ENCODE measurements at regions not wholly inside any gene's neighbourhood (a gene's known extent, or its start where the extent isn't known, plus 50 kb on each side); places are given as distances from the start of the nearest gene placed in this dataset.

GRCh38 chr16:62602790-62603189, 566.6 kb upstream of the CDH8 start:
- H3K9ac ChIP-seq (ENCODE audit: low read length): no peak overlapping the region
- no peaks in the 10 kb centered on the region for H3F3A ChIP-seq (ENCODE audit: insufficient read depth, low read length)
- H3K9me3 ChIP-seq (replicated peaks; ENCODE audit: insufficient read depth, low read length): no peaks in the 10 kb centered on the region
- no peak overlapping the region for H3K4me2 ChIP-seq (ENCODE audit: low read depth, low read length)
- H3K4me3 ChIP-seq (ENCODE audit: low read length): no peak overlapping the region
- DNase-seq: no peak
- no peaks in the 10 kb centered on the region for H3K4me1 ChIP-seq (ENCODE audit: low read length)
- H3K27me3 ChIP-seq (replicated peaks; ENCODE audit: insufficient read depth, low read length): no peaks in the 10 kb centered on the region
- H3K9me2 ChIP-seq (replicated peaks; ENCODE audit: insufficient read depth, low read length): no peaks in the 10 kb centered on the region
- no peaks in the 10 kb centered on the region for H3K36me3 ChIP-seq (replicated peaks; ENCODE audit: insufficient read depth, low read length)
- TF ChIP-seq EZH2 (optimal IDR thresholded peaks at IDR 0.05; ENCODE audit: low read depth, low read length) (no peak), CTCF (IDR thresholded peaks at IDR 0.05; ENCODE audit: low read length) (no peak), EZH2phosphoT487 (IDR thresholded peaks at IDR 0.05; ENCODE audit: low read length) (no peak)
- H3K79me2 ChIP-seq (ENCODE audit: low read length): no peaks in the 10 kb centered on the region
- H4K20me1 ChIP-seq (ENCODE audit: insufficient read depth, low read length): no peaks in the 10 kb centered on the region
- no peak overlapping the region for H2AFZ ChIP-seq (ENCODE audit: low read length)
- H3K27ac ChIP-seq (ENCODE audit: low read length): no peak overlapping the region

GRCh38 chr16:62597875-62598274, 561.6 kb upstream of the CDH8 start:
- no peak for DNase-seq
- Histone ChIP-seq H3K9me3 (replicated peaks; ENCODE audit: insufficient read depth, low read length) (no peaks in the 10 kb centered on the region), H3K9me2 (replicated peaks; ENCODE audit: insufficient read depth, low read length) (no peaks in the 10 kb centered on the region), H4K20me1 (ENCODE audit: insufficient read depth, low read length) (no peaks in the 10 kb centered on the region), H3K4me1 (ENCODE audit: low read length) (no peaks in the 10 kb centered on the region), H3K4me2 (ENCODE audit: low read depth, low read length) (no peak overlapping the region), H2AFZ (ENCODE audit: low read length) (no peak overlapping the region), H3K27me3 (replicated peaks; ENCODE audit: insufficient read depth, low read length) (no peaks in the 10 kb centered on the region), H3K36me3 (replicated peaks; ENCODE audit: insufficient read depth, low read length) (no peaks in the 10 kb centered on the region), H3K9ac (ENCODE audit: low read length) (no peak overlapping the region), H3K27ac (ENCODE audit: low read length) (no peak overlapping the region), H3F3A (ENCODE audit: insufficient read depth, low read length) (no peaks in the 10 kb centered on the region), H3K79me2 (ENCODE audit: low read length) (no peaks in the 10 kb centered on the region), H3K4me3 (ENCODE audit: low read length) (no peak overlapping the region)
- TF ChIP-seq CTCF (IDR thresholded peaks at IDR 0.05; ENCODE audit: low read length) (no peak), EZH2 (optimal IDR thresholded peaks at IDR 0.05; ENCODE audit: low read depth, low read length) (no peak), EZH2phosphoT487 (IDR thresholded peaks at IDR 0.05; ENCODE audit: low read length) (no peak)

GRCh38 chr16:62596584-62596983, 560.3 kb upstream of the CDH8 start:
- TF ChIP-seq EZH2phosphoT487 (IDR thresholded peaks at IDR 0.05; ENCODE audit: low read length): no peak
- TF ChIP-seq CTCF (IDR thresholded peaks at IDR 0.05; ENCODE audit: low read length): no peak
- no peak for TF ChIP-seq EZH2 (optimal IDR thresholded peaks at IDR 0.05; ENCODE audit: low read depth, low read length)
- H3K79me2 ChIP-seq (ENCODE audit: low read length): no peaks in the 10 kb centered on the region
- H3K9me3 ChIP-seq (replicated peaks; ENCODE audit: insufficient read depth, low read length): no peaks in the 10 kb centered on the region
- no peak for DNase-seq
- no peaks in the 10 kb centered on the region for H3K27me3 ChIP-seq (replicated peaks; ENCODE audit: insufficient read depth, low read length)
- no peaks in the 10 kb centered on the region for H3K4me1 ChIP-seq (ENCODE audit: low read length)
- H2AFZ ChIP-seq (ENCODE audit: low read length): no peak overlapping the region
- no peaks in the 10 kb centered on the region for H3F3A ChIP-seq (ENCODE audit: insufficient read depth, low read length)
- H3K36me3 ChIP-seq (replicated peaks; ENCODE audit: insufficient read depth, low read length): no peaks in the 10 kb centered on the region
- no peaks in the 10 kb centered on the region for H4K20me1 ChIP-seq (ENCODE audit: insufficient read depth, low read length)
- no peak overlapping the region for H3K4me2 ChIP-seq (ENCODE audit: low read depth, low read length)
- H3K4me3 ChIP-seq (ENCODE audit: low read length): no peak overlapping the region
- H3K27ac ChIP-seq (ENCODE audit: low read length): no peak overlapping the region
- no peak overlapping the region for H3K9ac ChIP-seq (ENCODE audit: low read length)
- H3K9me2 ChIP-seq (replicated peaks; ENCODE audit: insufficient read depth, low read length): no peaks in the 10 kb centered on the region
